Kidney epithelial cell (primary cell): ENCODE measurements at regions not wholly inside any gene's neighbourhood (a gene's known extent, or its start where the extent isn't known, plus 50 kb on each side); places are given as distances from the start of the nearest gene placed in this dataset.

Source experiments
- DNase-seq: peaks from one replicate; pipeline ENCODE4 v3.0.0-alpha.2; 2010; ENCODE audit warnings: low read depth
- H3K27me3 ChIP-seq: 2 replicates; pipeline ENCODE4 v1.6.0; 2011; ENCODE audit warnings: low read length; ENCODE audit not compliant: control insufficient read depth, insufficient read depth
- H3K36me3 ChIP-seq: 2 replicates; pipeline ENCODE4 v1.5.1; 2011; ENCODE audit warnings: low read length; ENCODE audit not compliant: control insufficient read depth, insufficient read depth
- H3K4me3 ChIP-seq: 2 replicates; pipeline ENCODE4 v1.5.1; 2011; ENCODE audit warnings: low read depth, mild to moderate bottlenecking, control low read depth, low read length
- TF ChIP-seq, protein P1 (sequence below): IDR thresholded peaks from 2 replicates; pipeline ENCODE4 v1.5.1; 2011; ENCODE audit warnings: mild to moderate bottlenecking, moderate library complexity, low read length, control low read depth, inconsistent platforms; ENCODE audit not compliant: insufficient read depth, poor library complexity, severe bottlenecking

DNA sequence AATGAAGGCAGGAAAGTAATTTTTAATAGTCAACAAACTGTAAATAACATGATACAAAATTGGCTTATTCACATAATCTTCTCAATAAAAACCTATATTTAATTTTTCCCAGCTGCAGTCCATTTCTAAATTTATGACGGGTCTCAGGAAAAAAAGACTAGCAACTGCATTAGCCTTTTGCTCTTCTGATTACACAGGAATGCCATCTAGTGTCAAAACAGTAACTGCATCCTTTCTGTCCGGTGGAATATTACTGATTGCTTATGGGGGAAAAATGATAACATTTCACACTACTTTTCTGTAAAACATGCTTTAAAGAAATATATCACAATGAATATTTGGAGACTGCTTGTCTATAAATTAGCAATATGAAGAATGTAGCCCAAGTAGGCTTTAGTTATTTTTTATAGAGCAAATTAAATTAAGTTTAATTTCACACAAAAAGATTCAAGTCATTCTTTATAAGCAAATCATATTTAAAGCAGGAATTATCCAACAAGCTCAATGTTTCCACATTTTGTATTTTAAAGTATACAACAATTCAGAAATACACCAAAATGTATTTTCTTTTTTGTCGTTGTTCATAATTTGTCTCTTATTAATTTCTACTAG is 534.7 kb downstream of the CDH10 start:
- no peak overlapping the region for H3K4me3 ChIP-seq
- no peaks in the 10 kb centered on the region for H3K27me3 ChIP-seq
- TF ChIP-seq, protein P1, sequence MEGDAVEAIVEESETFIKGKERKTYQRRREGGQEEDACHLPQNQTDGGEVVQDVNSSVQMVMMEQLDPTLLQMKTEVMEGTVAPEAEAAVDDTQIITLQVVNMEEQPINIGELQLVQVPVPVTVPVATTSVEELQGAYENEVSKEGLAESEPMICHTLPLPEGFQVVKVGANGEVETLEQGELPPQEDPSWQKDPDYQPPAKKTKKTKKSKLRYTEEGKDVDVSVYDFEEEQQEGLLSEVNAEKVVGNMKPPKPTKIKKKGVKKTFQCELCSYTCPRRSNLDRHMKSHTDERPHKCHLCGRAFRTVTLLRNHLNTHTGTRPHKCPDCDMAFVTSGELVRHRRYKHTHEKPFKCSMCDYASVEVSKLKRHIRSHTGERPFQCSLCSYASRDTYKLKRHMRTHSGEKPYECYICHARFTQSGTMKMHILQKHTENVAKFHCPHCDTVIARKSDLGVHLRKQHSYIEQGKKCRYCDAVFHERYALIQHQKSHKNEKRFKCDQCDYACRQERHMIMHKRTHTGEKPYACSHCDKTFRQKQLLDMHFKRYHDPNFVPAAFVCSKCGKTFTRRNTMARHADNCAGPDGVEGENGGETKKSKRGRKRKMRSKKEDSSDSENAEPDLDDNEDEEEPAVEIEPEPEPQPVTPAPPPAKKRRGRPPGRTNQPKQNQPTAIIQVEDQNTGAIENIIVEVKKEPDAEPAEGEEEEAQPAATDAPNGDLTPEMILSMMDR: peak; percentile 61
- H3K36me3 ChIP-seq: no peaks in the 10 kb centered on the region
- DNase-seq: peak; percentile 4

DNA sequence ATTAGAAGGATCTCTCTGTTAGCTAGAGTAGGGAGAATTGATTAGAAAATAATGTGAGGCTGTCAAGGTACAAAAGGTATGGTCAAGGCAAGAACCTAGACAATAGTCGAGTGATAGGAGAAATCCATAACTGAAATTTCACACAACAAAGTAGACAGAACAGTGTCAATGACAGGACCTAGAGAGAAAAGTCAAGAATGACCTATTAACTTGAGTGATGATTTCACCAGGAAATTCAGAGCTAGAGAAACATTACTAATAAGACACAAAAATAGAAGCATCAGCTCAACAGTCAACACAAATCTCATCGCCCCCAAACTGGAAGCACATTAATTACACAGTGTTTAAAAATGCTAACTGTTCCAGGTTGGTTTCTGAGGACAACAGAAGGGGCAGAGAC is 532.4 kb downstream of the CDH10 start:
- no peaks in the 10 kb centered on the region for H3K36me3 ChIP-seq
- H3K27me3 ChIP-seq: no peaks in the 10 kb centered on the region
- DNase-seq: no peak
- H3K4me3 ChIP-seq: no peak overlapping the region
- TF ChIP-seq, protein P1: no peak

GRCh38 chr5:24118351-24118750 is 526.4 kb downstream of the CDH10 start:
- no peaks in the 10 kb centered on the region for H3K36me3 ChIP-seq
- no peaks in the 10 kb centered on the region for H3K27me3 ChIP-seq
- no peak overlapping the region for H3K4me3 ChIP-seq
- no peak for DNase-seq
- TF ChIP-seq, protein P1: no peak

DNA sequence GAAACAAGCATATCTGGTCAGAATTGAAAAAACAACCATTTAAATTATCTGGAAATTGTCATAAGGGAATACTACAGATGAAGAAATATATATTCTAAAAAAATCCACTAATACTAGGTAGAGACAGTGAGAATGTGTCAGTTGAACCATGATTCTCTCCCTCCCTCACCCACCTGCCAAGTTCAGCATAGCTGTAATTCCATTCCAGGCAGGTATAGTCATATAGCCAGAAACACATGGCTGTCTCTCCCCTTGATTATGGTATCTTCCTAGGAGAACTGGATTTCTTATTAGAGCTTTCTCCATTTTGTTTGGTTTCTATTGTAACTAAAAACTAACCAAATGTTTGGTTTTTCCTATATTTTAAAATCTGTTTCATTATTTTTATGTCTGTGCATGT is 509.2 kb downstream of the CDH10 start:
- TF ChIP-seq, protein P1: no peak
- Histone ChIP-seq H3K36me3 (no peaks in the 10 kb centered on the region), H3K4me3 (no peak overlapping the region), H3K27me3 (no peaks in the 10 kb centered on the region)
- no peak for DNase-seq

DNA sequence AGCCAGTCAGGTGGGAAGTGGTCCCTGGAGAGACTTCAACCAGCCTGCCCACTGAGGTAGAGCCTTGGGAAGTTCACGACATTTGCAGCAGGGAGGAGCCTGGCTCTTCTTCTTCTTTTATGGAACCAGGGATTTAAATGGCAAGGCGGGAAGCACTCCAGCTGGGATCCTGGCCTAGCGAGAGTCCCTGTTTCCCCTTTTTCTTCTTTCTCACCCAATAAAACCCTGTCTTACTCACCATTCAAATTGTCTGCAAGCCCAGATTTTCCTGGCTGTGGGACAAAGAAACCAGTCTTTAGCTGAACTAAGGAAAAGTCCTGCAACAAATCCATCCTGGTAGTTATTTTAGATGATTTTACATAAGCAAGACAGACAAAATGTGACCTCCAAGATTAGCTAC is 503.7 kb downstream of the CDH10 start:
- Histone ChIP-seq H3K4me3 (no peak overlapping the region), H3K36me3 (no peaks in the 10 kb centered on the region), H3K27me3 (no peaks in the 10 kb centered on the region)
- TF ChIP-seq, protein P1: no peak
- no peak for DNase-seq

DNA sequence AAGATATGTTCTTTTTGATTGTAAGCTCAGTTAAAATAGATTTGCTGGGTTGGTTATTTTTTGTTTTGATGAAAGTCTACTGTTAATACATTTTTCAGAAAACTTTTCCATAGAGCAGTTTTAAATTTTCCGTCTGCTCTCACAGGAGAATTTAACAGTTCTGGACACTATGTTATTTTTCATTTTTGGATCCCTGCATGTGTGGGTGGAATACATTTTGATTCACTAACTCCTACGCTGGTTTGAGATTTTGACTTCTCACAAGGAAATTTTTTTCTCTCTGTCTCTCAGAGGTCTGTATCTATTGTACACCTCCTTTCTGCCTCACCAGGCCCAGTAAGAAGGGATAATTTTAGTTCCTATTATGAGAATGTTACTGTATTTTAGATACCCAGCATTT is 502.4 kb downstream of the CDH10 start:
- TF ChIP-seq, protein P1: no peak
- Histone ChIP-seq H3K36me3 (no peaks in the 10 kb centered on the region), H3K27me3 (no peaks in the 10 kb centered on the region), H3K4me3 (no peak overlapping the region)
- DNase-seq: no peak
